ENCODE measurements at regions not wholly inside any gene's neighbourhood (a gene's known extent, or its start where the extent isn't known, plus 50 kb on each side); places are given as distances from the start of the nearest gene placed in this dataset.
"Not testable (repeated sequence)": the region's sequence is repeated elsewhere in the genome, so short reads cannot be mapped to it uniquely, and the experiment has no call there.

- no peak for DNase-seq (ENCODE audit: low read depth)
Measured at GRCh38 chr16:80012586-80012985, 412.0 kb upstream of the MAF start.

GRCh38 chr16:80009971-80010659 lies 409.6 kb upstream of the MAF start:
- peak; percentile 6 for DNase-seq (ENCODE audit: low read depth)

DNA sequence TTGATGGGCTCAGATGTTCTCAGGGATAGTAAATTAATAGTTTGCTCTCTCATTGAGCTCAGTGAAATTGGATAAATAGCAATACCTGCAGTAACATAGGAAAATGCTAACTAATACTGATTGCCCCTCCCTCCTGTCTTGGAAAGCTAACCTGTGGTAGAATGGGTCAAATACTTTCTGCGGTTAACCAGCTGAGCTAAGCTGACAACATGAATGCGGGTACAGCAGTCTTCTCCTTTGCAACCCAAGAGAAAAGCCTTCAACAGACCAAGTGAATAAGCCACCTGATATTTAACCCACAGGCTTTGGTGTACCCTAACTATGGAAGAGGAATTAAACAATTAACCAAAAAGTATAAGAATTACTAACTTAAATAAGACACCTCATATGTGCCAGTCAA lies 408.3 kb upstream of the MAF start:
- no peak for DNase-seq (ENCODE audit: low read depth)

DNA sequence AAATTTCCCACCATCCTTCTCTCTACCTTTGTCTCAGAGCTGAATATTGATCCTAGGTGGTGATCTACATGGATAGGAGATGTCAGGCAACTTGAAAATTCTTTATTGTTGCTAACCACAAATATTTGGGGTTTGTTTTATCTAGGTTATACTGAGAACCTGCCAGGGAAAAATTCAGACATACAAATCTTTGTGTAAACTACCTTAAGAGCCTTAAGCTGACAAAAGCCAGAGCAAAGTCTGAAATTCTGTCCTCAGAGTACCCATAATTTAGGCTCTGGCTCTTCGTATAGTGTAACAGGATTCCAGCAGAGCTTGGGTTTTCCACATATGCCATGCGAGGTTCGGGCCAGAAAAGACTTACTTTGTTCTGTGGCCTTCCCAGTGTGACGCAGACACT lies 406.7 kb upstream of the MAF start:
- no peak for DNase-seq (ENCODE audit: low read depth)

GRCh38 chr16:80006241-80007215 lies 406.0 kb upstream of the MAF start:
- no peak for DNase-seq (ENCODE audit: low read depth)

- DNase-seq (ENCODE audit: low read depth): no peak
Measured at GRCh38 chr16:80004113-80004512, 403.6 kb upstream of the MAF start.

DNA sequence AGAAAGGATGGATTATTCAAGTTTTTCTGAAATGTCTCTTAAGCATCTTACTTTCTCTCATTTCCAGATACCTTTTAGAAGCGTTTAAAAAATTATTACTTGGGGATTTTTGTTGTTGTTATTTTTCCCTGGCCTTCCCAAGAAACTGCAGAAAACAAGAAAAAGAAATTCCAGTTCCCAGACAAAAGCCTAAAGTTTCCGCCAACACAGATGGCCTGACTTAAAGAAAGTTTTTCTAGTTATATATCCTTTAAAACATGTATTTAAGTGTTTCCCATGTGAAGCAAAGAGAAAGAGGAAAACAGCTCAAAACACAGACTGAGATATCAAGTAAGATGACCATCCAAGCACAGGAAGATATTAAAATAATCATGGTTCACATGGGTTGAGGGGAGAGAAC lies 401.7 kb upstream of the MAF start:
- no peak for DNase-seq (ENCODE audit: low read depth)

DNA sequence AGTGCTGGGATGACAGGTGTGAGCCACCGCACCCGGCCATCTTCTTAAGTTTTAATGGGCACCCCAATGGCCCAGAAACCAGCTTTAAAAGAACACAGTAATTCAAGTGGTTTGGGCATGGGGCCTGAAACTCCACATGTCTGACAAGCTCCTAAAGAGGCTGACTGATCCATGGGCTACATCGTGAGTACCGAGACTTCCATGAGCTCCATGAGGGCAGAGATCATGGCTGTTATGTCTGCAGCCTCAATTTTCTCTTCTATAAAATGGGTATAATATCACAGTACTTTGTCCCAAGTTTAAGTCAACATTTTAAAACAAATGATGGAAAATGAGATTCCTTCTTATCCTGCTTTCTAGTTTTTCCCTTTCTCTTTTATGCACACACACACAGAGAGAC lies 397.6 kb upstream of the MAF start:
- DNase-seq (ENCODE audit: low read depth): no peak

- DNase-seq (ENCODE audit: low read depth): no peak
Measured at GRCh38 chr16:79997257-79997656, 396.7 kb upstream of the MAF start.

DNA sequence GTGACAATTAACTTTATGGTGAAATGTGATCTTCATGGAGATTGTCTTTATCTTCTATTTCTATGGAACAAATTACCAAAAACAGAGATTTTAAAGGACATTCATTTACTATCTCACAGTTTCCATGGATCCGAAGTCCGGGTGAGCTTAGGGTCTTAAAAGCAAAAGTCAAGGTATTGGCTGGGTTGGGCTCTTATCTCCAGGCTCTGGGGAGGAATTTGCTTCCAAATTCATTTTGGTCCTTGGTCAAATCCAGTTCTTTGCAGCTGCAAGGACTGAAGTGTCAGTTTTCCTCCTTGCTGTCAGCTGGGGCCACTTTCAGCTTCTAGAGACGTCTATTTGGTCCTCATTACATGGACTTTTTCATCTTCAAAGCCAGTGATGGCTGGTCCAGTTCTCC lies 395.8 kb upstream of the MAF start:
- DNase-seq (ENCODE audit: low read depth): no peak

- DNase-seq (ENCODE audit: low read depth): no peak
Measured at GRCh38 chr16:79995315-79995714, 394.8 kb upstream of the MAF start.

GRCh38 chr16:79994418-79994817 lies 393.9 kb upstream of the MAF start:
- no peak for DNase-seq (ENCODE audit: low read depth)

DNA sequence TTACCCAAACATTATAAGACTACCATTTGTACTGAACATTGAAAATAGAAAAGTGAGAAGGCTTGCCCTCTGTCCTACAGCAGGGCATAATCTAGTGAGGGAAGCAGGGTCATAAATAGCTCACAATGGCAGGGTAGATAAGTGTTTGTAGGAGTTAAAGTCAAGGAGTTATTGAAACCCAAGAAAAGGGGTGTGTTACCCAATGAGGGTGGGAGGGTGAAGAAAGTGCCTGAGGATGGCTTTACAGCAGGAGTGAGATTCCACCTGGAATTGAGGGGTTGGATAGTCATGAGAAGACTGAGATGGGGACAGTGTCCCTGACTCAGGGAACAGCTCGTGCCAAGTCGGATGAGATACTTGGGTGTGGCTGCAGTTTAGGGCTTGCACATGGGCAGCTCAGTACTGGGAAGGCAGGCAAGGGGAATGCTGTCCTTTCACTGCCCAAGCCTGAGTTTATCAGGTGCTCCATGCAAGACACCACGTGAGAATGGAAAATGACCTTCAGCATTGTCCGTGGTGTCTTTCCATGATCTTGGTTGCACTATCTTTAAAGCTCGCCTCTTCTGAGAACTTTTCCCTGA lies 393.2 kb upstream of the MAF start:
- DNase-seq (ENCODE audit: low read depth): no peak

DNA sequence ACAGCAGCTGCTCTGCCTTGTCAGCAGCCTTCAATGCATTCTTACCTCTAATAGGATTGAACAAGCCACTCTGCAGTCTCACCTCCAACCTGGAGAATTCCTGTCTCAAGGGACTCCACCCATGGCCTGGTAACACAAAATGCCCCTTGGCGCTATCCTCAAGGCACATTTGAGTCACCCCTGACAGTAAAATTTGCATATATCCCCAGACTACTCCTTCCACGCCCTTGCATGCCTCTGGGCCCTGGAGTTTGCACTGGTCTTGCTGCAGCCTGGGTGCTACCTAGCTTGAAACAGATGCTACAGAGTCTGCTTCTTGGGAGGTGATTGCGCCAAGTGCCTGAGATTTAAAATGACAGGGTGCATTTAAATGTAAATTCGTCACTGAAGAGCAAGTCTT lies 391.4 kb upstream of the MAF start:
- DNase-seq (ENCODE audit: low read depth): no peak

DNA sequence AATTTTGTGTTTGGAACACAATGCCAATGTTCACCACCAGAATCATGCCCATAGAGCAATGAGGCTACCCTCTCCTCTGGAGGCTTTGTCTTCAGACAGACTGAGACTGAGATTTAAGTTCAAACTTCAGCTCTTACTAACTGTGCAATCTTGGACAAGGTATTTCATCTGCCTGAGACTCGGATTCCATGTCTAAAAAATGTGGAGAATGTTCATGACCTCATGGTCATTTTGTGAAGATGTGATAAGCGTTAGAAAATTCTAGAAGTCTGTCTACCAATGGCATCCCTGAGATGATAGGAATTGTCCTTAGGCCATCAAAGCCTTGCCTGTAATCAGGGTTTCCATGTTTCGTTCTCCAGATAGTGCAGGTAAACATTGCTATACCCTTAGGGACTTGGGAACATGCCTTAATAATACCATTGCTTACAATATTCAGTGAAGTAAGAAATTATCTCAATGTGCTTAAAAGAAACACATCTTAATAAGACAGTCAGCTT lies 388.2 kb upstream of the MAF start:
- no peak for DNase-seq (ENCODE audit: low read depth)

GRCh38 chr16:79988089-79988488 lies 387.6 kb upstream of the MAF start:
- no peak for DNase-seq (ENCODE audit: low read depth)

DNA sequence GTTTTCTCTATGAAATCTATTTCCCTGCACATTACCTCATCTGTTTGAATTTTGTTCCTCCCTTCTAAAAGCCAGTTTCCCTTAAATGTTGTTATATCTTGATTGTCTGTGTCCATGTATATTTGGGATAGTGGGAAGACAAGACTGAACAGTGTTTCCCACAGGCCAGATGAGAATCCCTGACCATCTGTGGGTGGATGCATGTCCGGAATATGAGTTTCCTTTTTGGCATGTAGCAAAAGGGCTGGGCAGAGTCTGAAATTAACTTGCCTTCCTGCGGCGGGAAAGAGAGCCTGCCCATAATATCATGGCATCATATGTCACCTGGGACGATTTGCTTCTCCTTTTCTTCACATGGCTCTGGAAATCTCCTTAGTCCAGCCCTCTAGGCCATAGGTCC lies 385.8 kb upstream of the MAF start:
- no peak for DNase-seq (ENCODE audit: low read depth)

- DNase-seq (ENCODE audit: low read depth): no peak
Measured at GRCh38 chr16:79985606-79986005, 385.1 kb upstream of the MAF start.

GRCh38 chr16:79984149-79984548 lies 383.6 kb upstream of the MAF start:
- not testable (repeated sequence) for DNase-seq (ENCODE audit: low read depth)

- no peak for DNase-seq (ENCODE audit: low read depth)
Measured at GRCh38 chr16:79982862-79983261, 382.3 kb upstream of the MAF start.

DNA sequence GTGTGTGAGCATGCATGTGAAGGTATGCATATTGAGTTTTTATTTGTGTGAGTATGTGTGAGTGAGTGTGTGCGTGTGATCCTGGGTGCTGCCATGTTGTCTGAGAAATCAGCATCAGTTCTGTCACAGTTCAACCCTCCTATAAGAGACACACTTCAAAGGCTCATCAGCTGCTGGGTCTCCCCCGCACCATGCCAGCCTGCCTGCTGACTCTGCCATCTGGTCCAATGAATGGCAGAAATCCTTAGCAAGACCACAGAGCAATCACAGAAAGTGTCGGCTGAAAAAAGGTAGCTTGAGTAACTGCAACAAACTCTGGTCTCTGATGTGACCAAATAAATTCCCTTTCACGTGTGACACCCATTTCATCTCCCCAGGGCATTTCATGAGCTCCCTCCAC lies 381.8 kb upstream of the MAF start:
- DNase-seq (ENCODE audit: low read depth): no peak

DNA sequence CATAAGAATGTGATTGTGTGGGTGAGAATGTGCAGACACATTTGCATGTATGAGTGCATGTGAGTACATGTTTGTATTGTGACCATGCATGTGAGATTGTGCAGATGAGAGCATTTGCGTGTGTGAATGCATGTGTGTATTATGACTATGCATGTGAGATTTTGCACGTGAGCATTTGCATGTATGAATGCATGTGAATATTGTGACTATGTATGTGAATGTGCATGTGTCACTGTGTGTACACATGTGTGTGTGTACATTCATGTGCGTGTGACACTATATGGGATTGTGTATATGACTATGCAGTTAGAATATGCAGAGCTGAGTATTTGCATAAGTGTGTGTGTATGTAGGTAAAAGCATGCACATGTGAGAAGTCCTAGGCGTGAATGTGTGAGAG lies 381.3 kb upstream of the MAF start:
- no peak for DNase-seq (ENCODE audit: low read depth)

All from fibroblast of gingiva (primary cell).